ENCODE measurements at regions not wholly inside any gene's neighbourhood (a gene's known extent, or its start where the extent isn't known, plus 50 kb on each side); places are given as distances from the start of the nearest gene placed in this dataset.

DNA sequence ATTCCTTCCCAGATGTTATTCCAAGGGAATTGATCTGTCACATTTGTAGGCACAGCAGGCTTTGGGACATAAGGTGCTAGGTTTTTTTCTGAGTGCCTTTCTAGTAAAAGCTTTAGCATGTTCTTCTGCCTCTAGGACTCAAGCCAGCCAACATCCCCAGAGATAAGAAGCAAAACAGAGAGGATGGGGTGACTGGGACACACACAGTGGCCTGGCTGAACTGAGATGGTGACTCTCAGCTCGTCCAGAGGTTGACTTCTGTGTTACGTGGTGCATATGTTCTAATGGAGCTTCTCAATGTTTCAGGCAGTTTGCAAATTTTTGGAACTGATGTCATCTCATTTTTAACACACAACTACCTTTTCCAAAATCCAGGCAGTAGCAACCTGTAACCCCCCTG is 188.1 kb upstream of the CELF2 start:
- DNase-seq, result no peak

- DNase-seq, result no peak
These were observed 187.2 kb upstream of the CELF2 start for GRCh38 chr10:10830293-10830986.

DNA sequence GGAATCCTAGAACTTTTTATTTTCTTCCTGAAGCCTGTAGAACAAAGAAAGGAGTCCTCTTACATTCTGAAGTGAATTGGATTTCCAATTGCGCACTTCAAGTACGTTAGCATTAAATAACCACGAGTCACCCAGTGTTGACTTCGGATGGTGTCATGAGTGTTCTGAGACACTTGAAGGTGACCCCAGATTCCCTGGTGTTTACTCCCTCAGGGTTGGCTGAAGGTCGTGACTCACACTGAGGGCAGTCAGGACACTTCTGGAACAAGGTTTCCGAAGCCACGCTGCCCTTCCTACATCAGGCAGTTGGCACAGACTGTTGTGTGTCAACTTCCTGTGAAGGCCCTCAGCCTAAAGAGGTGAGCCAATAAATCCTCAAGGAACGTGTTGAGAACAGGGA is 186.6 kb upstream of the CELF2 start:
- DNase-seq, result no peak

DNA sequence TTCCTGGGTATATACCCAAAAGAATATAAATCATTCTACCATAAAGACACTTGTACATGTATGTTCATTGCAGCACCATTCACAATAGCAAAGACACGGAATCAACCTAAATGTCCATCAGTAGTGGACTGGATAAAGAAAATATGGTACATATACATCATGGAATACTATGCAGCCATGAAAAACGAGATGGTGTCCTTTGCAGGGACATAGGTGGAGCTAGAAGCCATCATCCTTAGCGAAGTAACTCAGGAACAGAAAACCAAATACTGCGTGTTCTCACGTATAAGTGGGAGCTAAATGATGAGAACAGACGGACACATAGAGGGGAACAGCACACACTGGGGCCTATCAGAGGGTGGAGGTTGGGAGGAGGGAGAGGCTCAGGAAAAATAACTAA is 183.7 kb upstream of the CELF2 start:
- no peak for DNase-seq

DNA sequence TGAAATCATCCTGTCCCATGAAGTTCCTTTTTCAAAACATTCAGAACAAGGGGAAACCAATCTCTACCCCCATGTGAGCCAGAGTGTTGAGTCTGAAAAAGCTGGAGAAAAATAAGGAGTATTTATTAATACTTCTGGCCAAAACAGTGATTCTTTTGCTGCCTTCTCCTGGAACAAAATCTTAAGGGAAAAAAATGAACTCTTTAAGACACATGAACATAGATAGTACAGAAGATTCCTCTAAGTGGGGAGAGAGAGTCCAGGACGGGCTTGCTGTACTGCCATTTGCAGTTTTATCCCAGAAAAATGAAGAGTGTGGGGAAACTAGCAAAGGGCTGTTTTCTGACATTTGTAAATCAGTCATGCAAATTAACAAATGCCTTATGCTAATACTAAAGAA is 173.4 kb upstream of the CELF2 start:
- DNase-seq, result no peak

DNA sequence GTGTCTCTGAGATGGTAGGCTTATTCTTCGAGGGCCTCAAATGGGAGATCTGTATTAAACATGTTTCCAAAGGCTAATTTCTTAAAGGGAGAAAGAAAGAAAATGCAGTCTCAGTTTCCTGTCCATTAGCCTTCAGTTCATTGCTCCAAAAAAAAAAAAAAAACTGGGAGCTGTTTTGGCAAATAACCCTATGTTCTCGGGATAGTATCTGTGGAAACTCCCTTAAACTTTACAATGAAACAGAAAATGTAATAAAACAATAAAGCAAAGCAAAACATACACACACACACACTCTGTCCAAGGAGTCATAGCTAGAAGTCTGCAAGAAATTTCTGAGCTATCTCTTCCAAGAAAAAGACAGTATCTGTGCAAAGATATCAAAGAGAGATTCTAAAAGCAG is 172.5 kb upstream of the CELF2 start:
- no peak for DNase-seq

GRCh38 chr10:10845826-10846503 is 171.7 kb upstream of the CELF2 start:
- no peak for DNase-seq

- DNase-seq, result no peak
These were observed 171.2 kb upstream of the CELF2 start for GRCh38 chr10:10846504-10846900.

GRCh38 chr10:10847387-10847786 is 170.3 kb upstream of the CELF2 start:
- no peak for DNase-seq

GRCh38 chr10:10848488-10849111 is 169.1 kb upstream of the CELF2 start:
- no peak for DNase-seq

- no peak for DNase-seq
These were observed 168.4 kb upstream of the CELF2 start for GRCh38 chr10:10849306-10849705.

- no peak for DNase-seq
These were observed 167.5 kb upstream of the CELF2 start for GRCh38 chr10:10850214-10850613.

- no peak for DNase-seq
These were observed 165.2 kb upstream of the CELF2 start for GRCh38 chr10:10852464-10852863.

DNA sequence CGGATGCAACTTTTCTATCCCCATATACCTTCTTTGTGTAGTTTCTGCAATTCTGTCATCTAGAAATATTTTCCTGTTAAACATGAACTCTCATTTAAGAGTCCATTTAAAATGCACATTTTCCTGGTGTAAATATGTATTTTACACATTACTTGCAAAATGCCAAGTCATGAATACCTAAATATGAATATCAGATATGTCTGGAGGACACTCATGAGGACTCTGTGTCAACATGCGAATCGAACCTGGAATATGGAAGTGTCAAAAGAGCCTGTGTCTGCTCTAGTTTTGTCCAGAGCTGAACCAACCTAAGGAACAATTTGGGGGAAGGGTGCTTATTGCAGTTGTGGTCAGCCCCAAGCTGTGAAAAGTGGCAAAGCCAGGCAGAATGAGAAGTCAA is 163.7 kb upstream of the CELF2 start:
- no peak for DNase-seq

- no peak for DNase-seq
These were observed 162.9 kb upstream of the CELF2 start for GRCh38 chr10:10854725-10855124.

DNA sequence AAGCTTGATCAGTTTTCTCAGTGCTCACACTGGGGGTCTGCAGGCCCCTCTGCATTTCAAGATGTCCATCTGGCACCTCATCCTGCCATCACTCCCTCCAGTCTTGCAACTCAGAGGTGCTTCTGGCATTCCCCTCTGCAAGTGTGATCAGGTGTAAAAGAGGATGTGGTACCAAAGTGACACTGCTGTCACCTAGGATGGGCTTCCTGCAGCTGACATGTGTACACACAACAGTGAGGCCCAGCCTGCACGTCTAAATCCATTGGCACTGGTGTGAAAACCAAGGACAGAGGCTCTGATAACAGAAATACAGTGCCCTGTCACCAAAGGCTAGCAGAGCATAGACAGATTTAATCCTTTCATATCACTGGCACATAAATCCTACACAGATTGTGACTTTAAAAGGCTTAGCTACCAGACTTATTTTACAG is 162.5 kb upstream of the CELF2 start:
- no peak for DNase-seq

- DNase-seq, result no peak
These were observed 157.2 kb upstream of the CELF2 start for GRCh38 chr10:10860455-10860976.

DNA sequence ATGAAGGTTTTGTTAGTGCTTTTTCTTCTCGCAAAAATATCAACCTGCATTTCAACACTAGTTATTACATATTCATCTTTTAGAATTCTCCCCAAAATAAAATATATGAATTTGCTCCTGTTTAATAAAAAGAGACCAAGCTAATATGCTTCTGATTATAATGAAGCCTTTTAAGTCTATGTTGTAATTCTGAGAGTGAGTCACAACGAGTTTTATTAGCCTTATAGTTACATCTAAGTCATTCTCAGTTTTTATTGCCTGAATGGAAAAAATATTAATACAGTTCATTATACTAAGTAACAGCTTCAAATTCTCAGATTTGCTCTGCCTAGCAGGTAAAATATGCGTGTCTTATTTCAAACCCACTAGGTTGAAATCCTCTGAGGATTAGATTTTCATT is 152.4 kb upstream of the CELF2 start:
- no peak for DNase-seq

GRCh38 chr10:10865913-10866312 is 151.8 kb upstream of the CELF2 start:
- no peak for DNase-seq

DNA sequence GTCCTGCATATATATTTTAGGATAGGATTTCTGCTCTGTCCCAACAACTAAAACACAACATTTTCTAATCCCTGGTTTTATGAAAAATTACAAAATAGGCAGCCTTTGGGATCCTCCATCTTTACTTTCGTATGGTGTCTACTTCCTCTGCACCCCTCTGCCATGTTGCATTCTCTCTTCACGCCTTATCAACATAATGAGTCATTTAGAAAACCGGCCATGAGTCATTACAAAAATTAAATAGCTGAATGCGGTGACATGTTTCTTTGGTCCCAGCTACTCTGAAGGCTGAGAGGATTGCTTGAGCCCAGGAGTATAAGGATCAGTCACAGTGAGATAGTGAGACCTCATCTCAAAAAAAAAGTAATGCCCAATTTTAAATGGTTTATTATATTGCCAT is 148.1 kb upstream of the CELF2 start:
- DNase-seq, result no peak

- no peak for DNase-seq
These were observed 147.0 kb upstream of the CELF2 start for GRCh38 chr10:10870523-10871241.

- DNase-seq, result no peak
These were observed 146.3 kb upstream of the CELF2 start for GRCh38 chr10:10871352-10871751.

DNA sequence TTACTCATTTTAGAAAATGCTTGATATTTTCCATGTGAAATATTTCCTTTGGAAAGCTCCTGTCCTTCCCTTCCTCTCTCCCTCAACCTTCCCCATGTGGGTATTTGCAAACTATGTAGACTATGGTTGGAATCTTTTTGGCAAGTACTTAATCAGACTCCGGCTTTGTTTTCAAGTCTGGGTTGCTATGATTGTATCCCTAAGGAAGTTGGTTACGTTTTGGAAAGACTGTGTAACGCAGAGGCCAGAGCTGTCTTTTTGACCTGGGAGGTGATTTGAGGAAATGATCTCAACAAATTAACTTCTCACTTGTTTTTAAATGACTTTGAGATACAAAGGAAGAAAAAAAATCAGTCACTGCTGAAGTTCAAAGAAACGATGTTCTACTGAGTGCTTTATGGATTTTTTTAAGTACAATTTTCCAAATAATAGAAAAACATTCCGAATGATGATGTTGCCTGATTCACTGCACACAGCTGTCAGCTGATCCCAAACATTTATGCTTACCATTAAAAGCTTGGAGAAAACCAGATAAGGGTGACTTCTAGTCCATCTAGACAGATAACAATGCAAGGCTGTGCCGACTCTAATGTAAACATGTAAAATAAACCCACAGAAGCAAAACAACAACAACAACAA is 145.5 kb upstream of the CELF2 start:
- no peak for DNase-seq

Data from CD4-positive, alpha-beta T cell treated with Interleukin-12 subunit alpha and Interleukin-12 subunit beta, for 1 hour (primary cell).